Gastroesophageal sphincter (tissue), 4 donors: ENCODE measurements at regions not wholly inside any gene's neighbourhood (a gene's known extent, or its start where the extent isn't known, plus 50 kb on each side); places are given as distances from the start of the nearest gene placed in this dataset.

ENCODE experiments used
- ATAC-seq: fragments of 150-250 bp; one replicate; pipeline ENCODE4 v1.9.1; 2016; ENCODE audit warnings: mild to moderate bottlenecking, moderate library complexity
- H3K27ac ChIP-seq, 4 donors: fragments of 200-600 bp; sonication (generic) in 3 of 4; 1 replicate in 3 of 4; 2 replicates in 1 of 4; pipeline ENCODE4 v1.5.1; 2016 to 2019
- H3K27me3 ChIP-seq: fragments of 200-600 bp; sonication (generic); one replicate; pipeline ENCODE4 v1.5.1; 2019
- H3K36me3 ChIP-seq, 2 donors: fragments of 200-600 bp; sonication (generic); one replicate each; pipeline ENCODE4 v1.5.1; 2019; ENCODE audit warnings: control low read depth in 1 of 2
- H3K4me1 ChIP-seq, 3 donors: fragments of 200-600 bp; sonication (generic); 1 replicate in 2 of 3; 2 replicates in 1 of 3; pipeline ENCODE4 v1.5.1; 2016 to 2019; ENCODE audit warnings: control low read depth in 2 of 3
- H3K4me3 ChIP-seq, 2 donors: fragments of 200-600 bp; sonication (generic); one replicate each; pipeline ENCODE4 v1.5.1; 2019; ENCODE audit warnings: mild to moderate bottlenecking in 1 of 2, moderate library complexity in 1 of 2
- H3K9me3 ChIP-seq, 3 donors: fragments of 200-600 bp; sonication (generic); one replicate each; pipeline ENCODE4 v1.5.1; 2017 to 2019; ENCODE audit warnings: control low read depth in 2 of 3
- EP300 ChIP-seq: sonication (generic); formaldehyde crosslinking; IDR thresholded peaks from one replicate; pipeline ENCODE4 v1.6.1; 2017; ENCODE audit warnings: antibody characterized with exemption, mild to moderate bottlenecking
- POLR2A ChIP-seq, 2 donors: fragments of 450-650 bp; IDR thresholded peaks; one replicate each; pipeline ENCODE4 v1.6.1; 2017; ENCODE audit warnings: antibody characterized with exemption in 2 of 2, mild to moderate bottlenecking in 2 of 2, moderate library complexity in 1 of 2
- POLR2AphosphoS5 ChIP-seq: sonication (generic); formaldehyde crosslinking; IDR thresholded peaks from one replicate; pipeline ENCODE4 v1.6.1; 2017; ENCODE audit warnings: antibody characterized with exemption
- WGBS, 2 donors: methylation state at CpG; one replicate each; pipeline ENCODE4 v1.1.5; 2018; ENCODE audit warnings: low coverage in 1 of 2; 5-methylcytosine and 5-hydroxymethylcytosine counted together
- TF ChIP-seq, protein P1 (sequence below), 4 experiments: fragments of 200-600 bp in 2 of 4; fragments of 450-650 bp in 2 of 4; sonication (generic) in 1 of 4; IDR thresholded peaks; one replicate each; pipeline ENCODE4 v1.5.1; 2017 to 2019; ENCODE audit warnings: antibody characterized with exemption in 4 of 4, mild to moderate bottlenecking in 2 of 4, moderate library complexity in 2 of 4

- ATAC-seq, result no peak
- H3K9me3 ChIP-seq, result peaks cover 0 to 5% (median 0%) of the 10 kb centered on the region in 3 donors
These were observed 98.2 kb downstream of the AHR start for GRCh38 chr7:17396692-17397091.

DNA sequence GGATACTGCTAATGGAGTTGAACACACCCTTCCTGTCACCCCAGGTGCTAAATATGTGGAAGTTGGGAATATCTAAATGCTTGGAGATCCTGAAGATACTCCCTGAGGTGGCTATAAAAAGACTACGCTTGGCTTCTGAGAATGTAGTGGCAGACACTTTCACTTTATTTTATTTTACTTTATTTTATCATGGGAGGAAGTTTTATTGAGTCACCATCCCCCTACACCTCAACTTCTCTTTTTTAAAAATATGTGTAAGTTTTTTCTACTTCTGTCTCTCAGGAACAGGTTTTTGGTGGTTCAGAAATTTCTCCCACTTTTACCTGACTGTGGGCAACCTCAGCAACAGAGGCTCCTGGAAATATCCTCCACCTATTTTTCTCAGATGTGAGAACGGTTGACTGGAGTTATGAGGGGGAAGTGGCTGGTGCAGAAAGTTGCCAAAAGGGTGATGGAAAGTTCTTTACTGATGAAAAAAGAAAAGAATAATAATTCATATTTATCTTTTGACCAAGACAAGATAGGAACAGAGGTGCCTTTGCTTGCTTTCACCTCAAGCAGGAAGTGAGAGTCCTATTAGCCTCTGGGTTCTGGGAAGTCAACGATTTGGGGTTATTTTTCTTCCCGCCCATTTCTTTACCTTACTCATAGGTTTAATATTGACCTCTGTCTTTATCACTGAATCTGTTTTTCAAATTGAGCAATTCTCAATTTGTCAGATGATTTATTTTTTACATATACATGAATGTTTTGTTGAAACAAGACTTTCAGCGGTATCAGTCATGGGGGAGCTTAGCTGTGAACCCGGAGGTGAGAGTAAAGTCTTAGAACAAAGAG, 103.6 kb downstream of the AHR start:
- Histone ChIP-seq H3K27ac (no peak overlapping the region), H3K9me3 (no peaks in the 10 kb centered on the region), H3K4me3 (no peak overlapping the region), H3K4me1 (peaks cover 0 to 12% (median 0%) of the 10 kb centered on the region in 3 donors), H3K36me3 (no peaks in the 10 kb centered on the region), H3K27me3 (no peaks in the 10 kb centered on the region)
- TF ChIP-seq, protein P1, sequence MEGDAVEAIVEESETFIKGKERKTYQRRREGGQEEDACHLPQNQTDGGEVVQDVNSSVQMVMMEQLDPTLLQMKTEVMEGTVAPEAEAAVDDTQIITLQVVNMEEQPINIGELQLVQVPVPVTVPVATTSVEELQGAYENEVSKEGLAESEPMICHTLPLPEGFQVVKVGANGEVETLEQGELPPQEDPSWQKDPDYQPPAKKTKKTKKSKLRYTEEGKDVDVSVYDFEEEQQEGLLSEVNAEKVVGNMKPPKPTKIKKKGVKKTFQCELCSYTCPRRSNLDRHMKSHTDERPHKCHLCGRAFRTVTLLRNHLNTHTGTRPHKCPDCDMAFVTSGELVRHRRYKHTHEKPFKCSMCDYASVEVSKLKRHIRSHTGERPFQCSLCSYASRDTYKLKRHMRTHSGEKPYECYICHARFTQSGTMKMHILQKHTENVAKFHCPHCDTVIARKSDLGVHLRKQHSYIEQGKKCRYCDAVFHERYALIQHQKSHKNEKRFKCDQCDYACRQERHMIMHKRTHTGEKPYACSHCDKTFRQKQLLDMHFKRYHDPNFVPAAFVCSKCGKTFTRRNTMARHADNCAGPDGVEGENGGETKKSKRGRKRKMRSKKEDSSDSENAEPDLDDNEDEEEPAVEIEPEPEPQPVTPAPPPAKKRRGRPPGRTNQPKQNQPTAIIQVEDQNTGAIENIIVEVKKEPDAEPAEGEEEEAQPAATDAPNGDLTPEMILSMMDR (IDR thresholded peaks at IDR 0.05), result no peak
- TF ChIP-seq POLR2AphosphoS5 (no peak), POLR2A (IDR thresholded peaks at IDR 0.05) (no peak), EP300 (no peak)
- no peak for ATAC-seq
- 88% methylated on average over 6 of the region's 6 CpGs for WGBS, 2 donors

More at GRCh38 chr7:17396692-17397091, 98.2 kb downstream of the AHR start:
- 100% methylated on average over 2 of the region's 2 CpGs for WGBS, 2 donors
- no peak overlapping the region for H3K4me3 ChIP-seq
- H3K27ac ChIP-seq, result no peak overlapping the region
- no peaks in the 10 kb centered on the region for H3K36me3 ChIP-seq
- peaks cover 0 to 12% (median 0%) of the 10 kb centered on the region in 3 donors for H3K4me1 ChIP-seq
- no peaks in the 10 kb centered on the region for H3K27me3 ChIP-seq
- TF ChIP-seq EP300, result no peak
- TF ChIP-seq, protein P1 (IDR thresholded peaks at IDR 0.05), result no peak
- no peak for TF ChIP-seq POLR2A (IDR thresholded peaks at IDR 0.05)
- no peak for TF ChIP-seq POLR2AphosphoS5

GRCh38 chr7:17402628-17403278, 104.3 kb downstream of the AHR start:
- ATAC-seq, result no peak
- Histone ChIP-seq H3K27me3 (no peaks in the 10 kb centered on the region), H3K4me1 (peaks cover 0 to 12% (median 0%) of the 10 kb centered on the region in 3 donors), H3K36me3 (no peaks in the 10 kb centered on the region), H3K27ac (no peak overlapping the region), H3K4me3 (no peak overlapping the region), H3K9me3 (no peaks in the 10 kb centered on the region)
- 78 to 86% methylated on average over 6 to 9 of the region's 9 CpGs for WGBS, 2 donors
- TF ChIP-seq EP300 (no peak), POLR2AphosphoS5 (no peak), POLR2A (IDR thresholded peaks at IDR 0.05) (no peak)
- TF ChIP-seq, protein P1 (IDR thresholded peaks at IDR 0.05), result no peak

GRCh38 chr7:17404006-17404405, 105.6 kb downstream of the AHR start:
- no peaks in the 10 kb centered on the region for H3K9me3 ChIP-seq
- no peak for ATAC-seq
- TF ChIP-seq POLR2AphosphoS5, result no peak
- TF ChIP-seq, protein P1 (IDR thresholded peaks at IDR 0.05), result no peak
- TF ChIP-seq EP300, result no peak
- no peaks in the 10 kb centered on the region for H3K36me3 ChIP-seq
- no peak overlapping the region for H3K4me3 ChIP-seq
- peaks cover 0 to 19% (median 0%) of the 10 kb centered on the region in 3 donors for H3K4me1 ChIP-seq
- H3K27me3 ChIP-seq, result no peaks in the 10 kb centered on the region
- 79 to 83% methylated on average over 1 to 3 of the region's 3 CpGs for WGBS, 2 donors
- no peak overlapping the region for H3K27ac ChIP-seq
